HG03354 (cell line): ENCODE measurements at regions not wholly inside any gene's neighbourhood (a gene's known extent, or its start where the extent isn't known, plus 50 kb on each side); places are given as distances from the start of the nearest gene placed in this dataset.
"Not testable (repeated sequence)": the region's sequence is repeated elsewhere in the genome, so short reads cannot be mapped to it uniquely, and the experiment has no call there.

Source experiments
- ATAC-seq: cut with Tn5 transposase; IDR thresholded peaks from one replicate; pipeline ENCODE4 v1.9.1; 2021; ENCODE audit warnings: mild to moderate bottlenecking; ENCODE audit not compliant: unreplicated experiment, poor library complexity, severe bottlenecking

GRCh38 chr1:166479052-166479631 lies 312.3 kb upstream of the FAM78B start:
- peak; percentile 75 for ATAC-seq

GRCh38 chr1:166484471-166484870 lies 317.7 kb upstream of the FAM78B start:
- ATAC-seq = no peak

- no peak for ATAC-seq
Measured at GRCh38 chr1:166484871-166485270, 318.1 kb upstream of the FAM78B start.

- no peak for ATAC-seq
Measured at GRCh38 chr1:166485620-166486019, 318.8 kb upstream of the FAM78B start.

GRCh38 chr1:166488327-166488726 lies 321.5 kb upstream of the FAM78B start:
- ATAC-seq = no peak

GRCh38 chr1:166489356-166489669 lies 322.5 kb upstream of the FAM78B start:
- ATAC-seq = no peak

- peak; percentile 91 for ATAC-seq
Measured at GRCh38 chr1:166489670-166490436, 323.1 kb upstream of the FAM78B start.

GRCh38 chr1:166490437-166490991 lies 323.7 kb upstream of the FAM78B start:
- no peak for ATAC-seq

GRCh38 chr1:166493765-166494164 lies 327.0 kb upstream of the FAM78B start:
- ATAC-seq = not testable (repeated sequence)

- no peak for ATAC-seq
Measured at GRCh38 chr1:166507347-166507746, 331.9 kb upstream of the POGK start.

GRCh38 chr1:166511761-166512160 lies 327.5 kb upstream of the POGK start:
- ATAC-seq = no peak

GRCh38 chr1:166514067-166514466 lies 325.2 kb upstream of the POGK start:
- ATAC-seq = no peak

- ATAC-seq = no peak
Measured at GRCh38 chr1:166527752-166528151, 311.5 kb upstream of the POGK start.

- ATAC-seq = no peak
Measured at GRCh38 chr1:166538646-166539045, 300.6 kb upstream of the POGK start.

- ATAC-seq = no peak
Measured at GRCh38 chr1:166544036-166544435, 295.2 kb upstream of the POGK start.

- no peak for ATAC-seq
Measured at GRCh38 chr1:166544561-166544960, 294.7 kb upstream of the POGK start.

- ATAC-seq = no peak
Measured at GRCh38 chr1:166552706-166553105, 286.6 kb upstream of the POGK start.

- ATAC-seq = no peak
Measured at GRCh38 chr1:166570954-166571353, 268.3 kb upstream of the POGK start.

- ATAC-seq = no peak
Measured at GRCh38 chr1:166573199-166573598, 266.1 kb upstream of the POGK start.

- no peak for ATAC-seq
Measured at GRCh38 chr1:166579557-166580501, 259.4 kb upstream of the POGK start.
